HG03175 (cell line): ENCODE measurements at regions not wholly inside any gene's neighbourhood (a gene's known extent, or its start where the extent isn't known, plus 50 kb on each side); places are given as distances from the start of the nearest gene placed in this dataset.
"Not testable (repeated sequence)": the region's sequence is repeated elsewhere in the genome, so short reads cannot be mapped to it uniquely, and the experiment has no call there.

Experiments
- ATAC-seq: cut with Tn5 transposase; IDR thresholded peaks from one replicate; pipeline ENCODE4 v1.9.1; 2021; ENCODE audit warnings: mild to moderate bottlenecking, moderate library complexity; ENCODE audit not compliant: unreplicated experiment

- no peak for ATAC-seq
Measured at GRCh38 chr7:84941936-84942335, 244.9 kb downstream of the SEMA3D start.

- ATAC-seq = no peak
Measured at GRCh38 chr7:84941291-84941690, 245.6 kb downstream of the SEMA3D start.

DNA sequence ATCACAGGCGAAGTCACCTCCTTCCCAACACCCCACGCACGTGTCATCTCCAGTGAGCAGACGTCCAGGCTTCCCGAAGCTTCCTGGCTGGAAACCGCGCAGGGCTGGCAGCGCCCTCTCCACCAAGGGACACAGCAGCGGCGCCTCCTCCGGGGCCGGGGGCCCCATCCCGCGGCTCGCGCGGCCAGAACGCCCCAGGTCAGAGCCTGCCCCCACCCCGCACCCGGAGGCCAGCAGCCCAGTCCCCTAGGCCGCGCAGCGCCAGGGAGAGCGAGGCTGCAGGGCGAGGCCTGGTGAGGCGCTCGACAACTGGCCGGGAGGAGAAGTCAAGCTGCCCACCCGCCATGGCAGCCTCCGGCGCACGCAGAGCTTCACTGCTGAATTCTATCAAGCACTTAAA lies 247.0 kb downstream of the SEMA3D start:
- no peak for ATAC-seq

- no peak for ATAC-seq
Measured at GRCh38 chr7:84939442-84939841, 247.4 kb downstream of the SEMA3D start.

- ATAC-seq = no peak
Measured at GRCh38 chr7:84924353-84924752, 262.5 kb downstream of the SEMA3D start.

DNA sequence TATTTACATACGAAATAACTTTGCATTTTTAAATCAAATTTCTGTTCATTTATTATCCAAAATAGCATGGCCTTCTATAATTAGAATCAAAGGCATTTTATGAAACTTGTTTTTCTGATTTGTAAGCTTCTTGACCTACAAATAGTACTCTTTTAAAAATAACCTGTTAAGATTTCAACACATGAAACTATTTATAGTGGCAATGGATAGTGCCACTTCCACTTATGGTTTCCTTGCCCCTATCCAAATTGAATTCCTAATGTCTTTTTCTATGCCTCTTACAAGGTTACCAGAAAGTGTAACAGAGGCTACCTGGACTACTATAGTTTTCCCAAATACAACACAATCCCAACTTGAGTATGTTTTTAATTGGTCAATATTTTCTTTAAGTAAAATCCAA lies 263.5 kb downstream of the SEMA3D start:
- ATAC-seq = no peak

- no peak for ATAC-seq
Measured at GRCh38 chr7:84921154-84921553, 265.7 kb downstream of the SEMA3D start.

DNA sequence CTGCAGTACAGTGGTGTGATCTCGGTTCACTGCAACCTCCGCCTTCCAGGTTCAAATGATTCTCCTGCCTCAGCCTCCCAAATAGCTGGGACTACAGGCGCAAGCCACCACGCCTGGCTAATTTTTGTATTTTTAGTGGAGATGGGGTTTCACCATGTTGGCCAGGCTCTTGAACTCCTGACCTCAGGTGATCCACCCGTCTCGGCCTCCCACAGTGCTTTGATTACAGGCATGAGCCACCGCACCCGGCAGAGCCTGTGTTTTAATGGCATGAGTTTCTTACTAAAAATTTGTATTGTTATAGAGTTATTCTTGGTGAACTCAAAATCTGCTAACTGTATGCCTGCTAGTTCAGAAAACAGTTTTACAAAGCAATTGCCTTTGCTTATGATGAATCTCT lies 269.9 kb downstream of the SEMA3D start:
- ATAC-seq = not testable (repeated sequence)

- ATAC-seq = no peak
Measured at GRCh38 chr7:84916161-84916560, 270.7 kb downstream of the SEMA3D start.

- no peak for ATAC-seq
Measured at GRCh38 chr7:84914598-84914997, 272.3 kb downstream of the SEMA3D start.

- no peak for ATAC-seq
Measured at GRCh38 chr7:84913731-84914130, 273.1 kb downstream of the SEMA3D start.

- no peak for ATAC-seq
Measured at GRCh38 chr7:84912993-84913635, 273.7 kb downstream of the SEMA3D start.

DNA sequence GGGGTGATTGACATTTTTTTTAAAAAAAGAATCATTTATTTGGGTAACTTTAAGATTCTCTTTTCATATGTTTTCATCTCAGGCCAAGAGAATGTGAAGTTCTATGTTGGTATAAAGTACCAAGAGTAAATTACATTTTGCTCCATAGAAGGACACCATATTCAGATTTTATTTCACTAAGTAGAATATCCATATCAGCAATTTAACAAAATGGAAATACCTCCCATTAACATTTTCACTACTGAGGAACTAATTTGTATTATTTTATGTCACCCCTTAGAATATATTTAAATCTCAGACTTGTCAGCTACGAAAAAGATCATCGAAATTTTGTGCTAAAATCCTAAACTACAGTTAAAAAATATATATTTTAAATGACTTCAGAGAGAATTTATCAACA lies 274.3 kb downstream of the SEMA3D start:
- ATAC-seq = no peak

- ATAC-seq = no peak
Measured at GRCh38 chr7:84912018-84912417, 274.8 kb downstream of the SEMA3D start.

GRCh38 chr7:84911077-84911476 lies 275.8 kb downstream of the SEMA3D start:
- no peak for ATAC-seq

GRCh38 chr7:84910322-84910721 lies 276.5 kb downstream of the SEMA3D start:
- ATAC-seq = not testable (repeated sequence)

- ATAC-seq = no peak
Measured at GRCh38 chr7:84908196-84908793, 278.6 kb downstream of the SEMA3D start.

- ATAC-seq = no peak
Measured at GRCh38 chr7:84906889-84907288, 280.0 kb downstream of the SEMA3D start.

- no peak for ATAC-seq
Measured at GRCh38 chr7:84904561-84904960, 282.3 kb downstream of the SEMA3D start.

GRCh38 chr7:84901366-84901765 lies 285.5 kb downstream of the SEMA3D start:
- ATAC-seq = no peak

DNA sequence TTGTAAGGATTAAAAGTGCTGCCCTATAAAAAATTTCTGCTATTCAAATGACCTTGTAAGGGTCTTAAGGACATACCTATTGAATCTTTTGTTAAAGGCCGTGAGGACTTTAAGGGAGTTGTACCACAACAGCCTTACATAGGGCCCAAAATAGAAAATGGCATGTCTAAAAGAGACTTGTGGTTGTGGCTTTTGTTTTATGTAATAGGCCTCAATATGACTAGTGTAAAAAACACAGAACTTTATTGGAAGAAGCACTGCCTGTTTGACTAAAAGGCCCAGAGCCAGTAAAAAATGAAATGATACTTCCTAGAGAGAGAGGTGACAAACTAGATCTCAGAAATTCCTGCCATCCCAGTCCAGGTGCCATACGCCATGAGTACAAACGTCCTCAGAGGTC lies 286.6 kb downstream of the SEMA3D start:
- no peak for ATAC-seq

DNA sequence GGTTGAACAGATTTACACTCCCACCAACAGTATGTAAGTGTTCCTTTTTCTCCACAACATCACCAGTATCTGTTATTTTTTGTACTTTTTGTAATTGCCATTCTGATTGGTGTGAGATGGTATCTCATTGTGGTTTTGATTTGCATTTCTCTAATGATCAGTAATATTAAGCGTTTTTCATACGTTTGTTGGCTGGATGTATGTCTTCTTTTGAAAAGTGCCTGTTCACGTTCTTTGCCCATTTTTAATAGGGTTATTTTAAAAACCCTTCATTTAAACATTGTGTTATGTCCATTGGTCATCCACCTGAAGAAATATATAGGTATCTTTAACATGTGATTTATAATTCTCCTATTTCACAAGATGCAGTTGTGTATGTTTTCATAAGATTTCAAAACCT lies 291.3 kb downstream of the SEMA3D start:
- ATAC-seq = no peak

DNA sequence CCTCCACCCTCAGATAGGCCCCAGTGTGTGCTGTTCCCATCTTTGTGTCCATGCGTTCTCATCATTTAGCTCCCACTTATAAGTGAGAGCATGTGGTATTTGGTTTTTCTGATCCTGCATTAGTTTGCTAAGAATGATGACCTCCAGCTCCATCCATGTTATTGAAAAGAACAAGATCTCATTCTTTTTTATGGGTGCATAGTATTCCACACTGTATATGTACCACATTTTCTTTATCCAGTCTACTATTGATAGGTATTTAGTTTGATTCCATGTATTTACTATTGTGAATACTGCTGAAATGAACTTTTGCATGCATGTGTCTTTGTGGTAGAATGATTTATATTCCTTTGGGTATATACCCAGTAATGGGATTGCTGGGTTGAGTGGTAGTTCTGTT lies 303.3 kb downstream of the SEMA3D start:
- ATAC-seq = not testable (repeated sequence)
